ENCODE measurements at regions not wholly inside any gene's neighbourhood (a gene's known extent, or its start where the extent isn't known, plus 50 kb on each side); places are given as distances from the start of the nearest gene placed in this dataset.

GRCh38 chr1:90210633-90211491 is 216.0 kb downstream of the ZNF326 start:
- no peak overlapping the region for H3K4me3 ChIP-seq (ENCODE audit: low read depth, low read length)
- no peak for TF ChIP-seq CTCF (IDR thresholded peaks at IDR 0.05; ENCODE audit: low read depth, low read length, missing control alignments)
- in situ Hi-C loops (cut with HindIII; ENCODE audit: low sequenced_read_pairs): no loop called here
- no peak for DNase-seq (ENCODE audit: low read depth)

DNA sequence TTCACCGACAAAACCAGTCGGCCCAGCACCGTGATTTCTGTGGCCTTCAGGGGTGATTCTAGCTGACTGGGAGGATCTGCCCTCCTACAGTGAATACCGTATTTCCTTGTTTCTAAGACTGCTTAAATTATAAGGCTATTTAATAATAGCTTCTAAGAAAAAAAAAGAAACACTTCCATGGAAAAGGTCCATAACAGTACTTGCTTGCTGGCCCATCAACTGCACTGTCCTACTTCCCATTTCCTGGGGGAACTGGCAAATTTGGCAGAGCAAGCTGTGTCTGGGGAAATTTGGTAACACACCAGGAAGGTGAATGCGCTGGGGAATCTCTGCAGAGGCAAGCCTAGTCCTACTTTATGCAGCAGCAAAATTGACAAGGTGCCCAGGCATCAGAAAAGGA is 214.0 kb downstream of the ZNF326 start:
- in situ Hi-C loops (cut with HindIII; ENCODE audit: low sequenced_read_pairs): no loop called here
- no peak for TF ChIP-seq CTCF (IDR thresholded peaks at IDR 0.05; ENCODE audit: low read depth, low read length, missing control alignments)
- no peak overlapping the region for H3K4me3 ChIP-seq (ENCODE audit: low read depth, low read length)
- no peak for DNase-seq (ENCODE audit: low read depth)

DNA sequence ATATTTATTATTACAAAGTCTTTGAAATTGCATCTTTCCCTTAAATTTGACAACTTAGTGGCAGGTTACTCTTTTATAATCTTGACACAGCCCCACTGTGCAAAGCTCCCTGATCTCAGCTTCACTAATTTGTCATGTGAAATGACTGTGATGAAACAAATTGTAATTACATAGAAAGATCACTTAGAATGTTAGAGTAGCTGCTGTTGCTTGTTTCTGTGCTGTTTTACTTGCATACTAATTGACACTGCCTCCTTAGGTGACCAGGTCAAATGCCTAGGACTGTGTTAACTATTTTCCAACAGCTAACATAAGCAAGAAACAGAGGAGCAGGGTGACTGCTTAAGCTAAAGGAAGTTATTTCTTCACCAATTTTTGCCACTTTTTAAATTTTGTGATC is 211.3 kb downstream of the ZNF326 start:
- in situ Hi-C loops (cut with HindIII; ENCODE audit: low sequenced_read_pairs): no loop called here
- no peak overlapping the region for H3K4me3 ChIP-seq (ENCODE audit: low read depth, low read length)
- no peak for TF ChIP-seq CTCF (IDR thresholded peaks at IDR 0.05; ENCODE audit: low read depth, low read length, missing control alignments)
- no peak for DNase-seq (ENCODE audit: low read depth)

- no peak overlapping the region for H3K4me3 ChIP-seq (ENCODE audit: low read depth, low read length)
- no peak for TF ChIP-seq CTCF (IDR thresholded peaks at IDR 0.05; ENCODE audit: low read depth, low read length, missing control alignments)
- in situ Hi-C loops (cut with HindIII; ENCODE audit: low sequenced_read_pairs): no loop called here
- DNase-seq (ENCODE audit: low read depth): no peak
Measured at GRCh38 chr1:90204780-90205179, 209.9 kb downstream of the ZNF326 start.

DNA sequence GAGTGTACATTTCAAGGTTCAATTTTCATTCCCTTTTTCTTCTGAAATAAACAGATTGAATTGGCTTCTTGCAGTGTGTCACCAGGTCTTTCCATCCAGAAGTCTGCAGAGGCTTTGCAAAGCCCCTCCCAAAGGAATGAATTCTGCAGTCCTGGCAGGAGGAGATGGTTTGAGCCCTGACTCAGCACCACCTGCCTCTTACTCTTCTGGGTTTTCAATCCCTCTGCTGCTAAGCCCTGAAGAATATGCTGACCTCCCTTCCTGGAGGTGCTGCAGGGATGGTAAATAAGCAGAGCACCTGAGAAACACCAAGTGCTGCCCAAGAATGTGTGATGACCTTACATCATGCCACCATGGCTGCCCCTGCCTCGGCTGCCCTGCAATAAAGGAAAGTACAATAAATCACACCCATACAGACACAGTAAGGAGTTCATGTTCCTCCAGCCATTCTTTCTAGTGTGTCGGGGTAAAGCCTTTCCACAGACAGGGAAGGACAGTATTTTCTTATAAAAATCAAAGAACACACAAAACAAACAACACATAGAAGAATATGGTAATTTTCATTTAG is 209.2 kb downstream of the ZNF326 start:
- DNase-seq (ENCODE audit: low read depth): no peak
- in situ Hi-C loops (cut with HindIII; ENCODE audit: low sequenced_read_pairs): no loop called here
- H3K4me3 ChIP-seq (ENCODE audit: low read depth, low read length): no peak overlapping the region
- no peak for TF ChIP-seq CTCF (IDR thresholded peaks at IDR 0.05; ENCODE audit: low read depth, low read length, missing control alignments)

- DNase-seq (ENCODE audit: low read depth): no peak
- no peak for TF ChIP-seq CTCF (IDR thresholded peaks at IDR 0.05; ENCODE audit: low read depth, low read length, missing control alignments)
- H3K4me3 ChIP-seq (ENCODE audit: low read depth, low read length): no peak overlapping the region
- in situ Hi-C loops (cut with HindIII; ENCODE audit: low sequenced_read_pairs): no loop called here
Measured at GRCh38 chr1:90201467-90202358, 206.8 kb downstream of the ZNF326 start.

Measured in astrocyte of the cerebellum (primary cell).